DOHH2 (cell line): ENCODE measurements at regions not wholly inside any gene's neighbourhood (a gene's known extent, or its start where the extent isn't known, plus 50 kb on each side); places are given as distances from the start of the nearest gene placed in this dataset.

Experiments
- H3F3A ChIP-seq: fragments of 200-600 bp; sonication (generic), shearing (Covaris generic); 2 replicates; pipeline ENCODE4 v1.6.0; 2016; ENCODE audit warnings: antibody characterized with exemption, mild to moderate bottlenecking; ENCODE audit not compliant: control insufficient read depth, insufficient read depth
- H3K27ac ChIP-seq: fragments of 200-600 bp; sonication (generic); 2 replicates; pipeline ENCODE4 v1.5.1; 2014; ENCODE audit warnings: low read depth, mild to moderate bottlenecking, low read length, moderate library complexity
- H3K27me3 ChIP-seq: fragments of 200-600 bp; sonication (generic); 2 replicates; pipeline ENCODE4 v1.6.1; 2014; ENCODE audit warnings: mild to moderate bottlenecking, low read length, mixed read lengths; ENCODE audit not compliant: control insufficient read depth
- H3K36me3 ChIP-seq: fragments of 200-600 bp; sonication (generic); 2 replicates; pipeline ENCODE4 v1.6.1; 2014; ENCODE audit warnings: mild to moderate bottlenecking, low read length, moderate library complexity, mixed read lengths; ENCODE audit not compliant: control insufficient read depth
- H3K4me1 ChIP-seq: fragments of 200-600 bp; sonication (generic); 2 replicates; pipeline ENCODE4 v1.6.1; 2014; ENCODE audit warnings: mild to moderate bottlenecking, low read length, mixed read lengths; ENCODE audit not compliant: control insufficient read depth
- H3K4me2 ChIP-seq: fragments of 200-600 bp; sonication (generic); 2 replicates; pipeline ENCODE4 v1.6.0; 2014; ENCODE audit warnings: mild to moderate bottlenecking, low read length, moderate library complexity
- H3K4me3 ChIP-seq: fragments of 200-600 bp; sonication (generic); 2 replicates; pipeline ENCODE4 v1.5.1; 2014; ENCODE audit warnings: mild to moderate bottlenecking, low read length, mixed read lengths
- H3K79me2 ChIP-seq: fragments of 200-600 bp; sonication (generic); 2 replicates; pipeline ENCODE4 v1.6.1; 2014; ENCODE audit warnings: mild to moderate bottlenecking, low read length, mixed read lengths; ENCODE audit not compliant: control insufficient read depth
- H3K9me2 ChIP-seq: fragments of 200-600 bp; sonication (generic); replicated peaks from 2 replicates; pipeline ENCODE4 v1.6.1; 2014; ENCODE audit warnings: mild to moderate bottlenecking, low read length, mixed read lengths; ENCODE audit not compliant: control insufficient read depth
- H3K9me3 ChIP-seq: fragments of 200-600 bp; sonication (generic); 2 replicates; pipeline ENCODE4 v1.6.1; 2014; ENCODE audit warnings: antibody characterized with exemption, low read length, mixed read lengths; ENCODE audit not compliant: control insufficient read depth, insufficient read depth
- H4K20me1 ChIP-seq: fragments of 200-600 bp; sonication (generic); 2 replicates; pipeline ENCODE4 v1.6.0; 2014; ENCODE audit warnings: low read depth, mild to moderate bottlenecking, antibody characterized with exemption, low read length, moderate library complexity; ENCODE audit not compliant: control insufficient read depth, insufficient read depth
- EZH2phosphoT487 ChIP-seq: fragments of 200-600 bp; sonication (generic); IDR thresholded peaks from 2 replicates; pipeline ENCODE4 v1.6.1; 2017; ENCODE audit warnings: borderline replicate concordance, mild to moderate bottlenecking, antibody characterized with exemption, low read length, moderate library complexity, mixed read lengths
- TF ChIP-seq, protein P1 (sequence below): fragments of 200-600 bp; sonication (generic); IDR thresholded peaks from one replicate; pipeline ENCODE4 v1.5.1; 2014; ENCODE audit warnings: antibody characterized with exemption, mild to moderate bottlenecking, low read depth, low read length; ENCODE audit not compliant: poor library complexity, severe bottlenecking

- no peaks in the 10 kb centered on the region for H3K79me2 ChIP-seq
- no peaks in the 10 kb centered on the region for H3F3A ChIP-seq
- no peaks in the 10 kb centered on the region for H3K36me3 ChIP-seq
- no peaks in the 10 kb centered on the region for H3K9me2 ChIP-seq
- no peak overlapping the region for H3K4me2 ChIP-seq
- H3K27me3 ChIP-seq = no peaks in the 10 kb centered on the region
- H4K20me1 ChIP-seq = no peaks in the 10 kb centered on the region
- H3K27ac ChIP-seq = no peak overlapping the region
- no peaks in the 10 kb centered on the region for H3K9me3 ChIP-seq
- H3K4me1 ChIP-seq = no peaks in the 10 kb centered on the region
- H3K4me3 ChIP-seq = no peak overlapping the region
- TF ChIP-seq, protein P1, sequence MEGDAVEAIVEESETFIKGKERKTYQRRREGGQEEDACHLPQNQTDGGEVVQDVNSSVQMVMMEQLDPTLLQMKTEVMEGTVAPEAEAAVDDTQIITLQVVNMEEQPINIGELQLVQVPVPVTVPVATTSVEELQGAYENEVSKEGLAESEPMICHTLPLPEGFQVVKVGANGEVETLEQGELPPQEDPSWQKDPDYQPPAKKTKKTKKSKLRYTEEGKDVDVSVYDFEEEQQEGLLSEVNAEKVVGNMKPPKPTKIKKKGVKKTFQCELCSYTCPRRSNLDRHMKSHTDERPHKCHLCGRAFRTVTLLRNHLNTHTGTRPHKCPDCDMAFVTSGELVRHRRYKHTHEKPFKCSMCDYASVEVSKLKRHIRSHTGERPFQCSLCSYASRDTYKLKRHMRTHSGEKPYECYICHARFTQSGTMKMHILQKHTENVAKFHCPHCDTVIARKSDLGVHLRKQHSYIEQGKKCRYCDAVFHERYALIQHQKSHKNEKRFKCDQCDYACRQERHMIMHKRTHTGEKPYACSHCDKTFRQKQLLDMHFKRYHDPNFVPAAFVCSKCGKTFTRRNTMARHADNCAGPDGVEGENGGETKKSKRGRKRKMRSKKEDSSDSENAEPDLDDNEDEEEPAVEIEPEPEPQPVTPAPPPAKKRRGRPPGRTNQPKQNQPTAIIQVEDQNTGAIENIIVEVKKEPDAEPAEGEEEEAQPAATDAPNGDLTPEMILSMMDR = no peak
- TF ChIP-seq EZH2phosphoT487 = no peak
Observed at GRCh38 chr3:78221796-78222195, 1181.9 kb downstream of the ROBO2 start.

GRCh38 chr3:78235841-78236240 is 1195.9 kb downstream of the ROBO2 start:
- no peaks in the 10 kb centered on the region for H3K27me3 ChIP-seq
- TF ChIP-seq EZH2phosphoT487 = no peak
- TF ChIP-seq, protein P1 = no peak
- no peaks in the 10 kb centered on the region for H4K20me1 ChIP-seq
- H3K36me3 ChIP-seq = no peaks in the 10 kb centered on the region
- H3F3A ChIP-seq = no peaks in the 10 kb centered on the region
- no peak overlapping the region for H3K4me3 ChIP-seq
- no peaks in the 10 kb centered on the region for H3K4me1 ChIP-seq
- no peaks in the 10 kb centered on the region for H3K9me2 ChIP-seq
- no peak overlapping the region for H3K4me2 ChIP-seq
- H3K79me2 ChIP-seq = no peaks in the 10 kb centered on the region
- no peaks in the 10 kb centered on the region for H3K9me3 ChIP-seq
- H3K27ac ChIP-seq = no peak overlapping the region

DNA sequence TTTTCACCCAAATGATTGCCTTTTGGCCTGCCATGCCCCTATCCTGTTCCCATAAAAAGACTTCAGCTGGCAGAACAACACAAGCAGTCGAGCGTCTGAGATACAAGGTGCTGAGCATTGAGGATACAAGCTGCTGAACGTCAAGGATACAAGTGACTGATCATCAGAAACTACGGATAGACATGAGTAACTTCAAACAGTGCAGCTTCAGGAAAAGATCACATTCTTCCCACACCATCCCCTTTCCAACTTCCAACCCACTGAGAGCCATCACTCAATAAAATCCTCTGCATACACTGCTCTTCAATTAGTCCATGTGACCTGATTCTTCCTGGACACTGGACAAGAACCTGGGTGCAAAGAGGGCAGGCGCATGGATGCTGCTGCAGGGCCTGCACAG is 1198.9 kb downstream of the ROBO2 start:
- TF ChIP-seq, protein P1 = no peak
- no peak for TF ChIP-seq EZH2phosphoT487
- no peaks in the 10 kb centered on the region for H3K79me2 ChIP-seq
- H3K4me2 ChIP-seq = no peak overlapping the region
- no peak overlapping the region for H3K27ac ChIP-seq
- no peaks in the 10 kb centered on the region for H3K4me1 ChIP-seq
- H3K9me3 ChIP-seq = no peaks in the 10 kb centered on the region
- H3K4me3 ChIP-seq = no peak overlapping the region
- no peaks in the 10 kb centered on the region for H3K9me2 ChIP-seq
- H3K27me3 ChIP-seq = no peaks in the 10 kb centered on the region
- no peaks in the 10 kb centered on the region for H3F3A ChIP-seq
- H4K20me1 ChIP-seq = no peaks in the 10 kb centered on the region
- H3K36me3 ChIP-seq = no peaks in the 10 kb centered on the region

DNA sequence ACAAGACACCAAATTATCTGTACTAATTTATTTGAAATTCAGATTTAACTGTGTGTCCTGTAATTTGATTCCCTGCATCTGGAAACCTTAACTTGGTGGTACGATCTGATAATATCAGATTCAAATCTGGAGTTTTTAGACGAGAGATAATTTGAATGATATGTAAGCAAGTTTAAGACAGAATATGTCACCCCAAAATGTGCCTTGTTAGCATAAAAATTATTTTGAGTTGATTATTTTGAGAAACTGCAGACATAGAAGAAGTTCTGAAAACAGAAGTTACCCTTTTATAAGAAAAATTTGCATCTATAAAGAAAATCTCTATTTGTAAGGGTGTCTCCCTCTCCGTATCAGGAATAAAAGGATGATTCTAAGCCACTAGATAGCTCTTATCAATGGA is 1202.8 kb downstream of the ROBO2 start:
- Histone ChIP-seq H3K4me1 (no peaks in the 10 kb centered on the region), H3K4me2 (no peak overlapping the region), H3K9me2 (no peaks in the 10 kb centered on the region), H3K36me3 (no peaks in the 10 kb centered on the region), H3K27me3 (no peaks in the 10 kb centered on the region), H3K27ac (no peak overlapping the region), H3K79me2 (no peaks in the 10 kb centered on the region), H4K20me1 (no peaks in the 10 kb centered on the region), H3K4me3 (no peak overlapping the region), H3K9me3 (peaks cover 2% of the 10 kb centered on the region; the same call in 1 of the 2 replicates), H3F3A (no peaks in the 10 kb centered on the region)
- TF ChIP-seq, protein P1 = no peak
- TF ChIP-seq EZH2phosphoT487 = no peak
